ENCODE measurements at regions not wholly inside any gene's neighbourhood (a gene's known extent, or its start where the extent isn't known, plus 50 kb on each side); places are given as distances from the start of the nearest gene placed in this dataset.

DNA sequence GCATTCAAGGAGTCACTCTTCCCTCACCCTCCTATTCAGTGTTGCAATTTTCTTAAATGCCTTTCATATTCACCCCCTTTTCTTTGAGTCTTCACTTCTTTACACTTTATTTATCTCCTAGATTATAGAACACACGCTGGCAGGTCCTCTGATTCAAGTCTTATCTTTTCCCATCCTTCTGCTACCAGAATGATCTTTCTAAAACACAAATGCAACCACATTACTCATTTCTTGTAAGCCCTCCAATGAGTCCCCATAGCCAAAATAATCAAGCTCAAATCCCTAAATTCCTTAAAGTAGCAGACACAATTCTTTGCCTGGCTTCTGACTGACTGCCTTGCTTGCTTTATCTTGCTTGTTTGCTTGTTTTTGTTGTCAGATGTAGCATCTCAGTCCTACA lies 920.0 kb downstream of the TFAP2A start:
- Histone ChIP-seq H3K36me3 (no peaks in the 10 kb centered on the region), H3K9me3 (no peaks in the 10 kb centered on the region), H3K27ac (no peak overlapping the region), H3K4me3 (no peak overlapping the region), H3K27me3 (ENCODE audit: low read depth) (no peaks in the 10 kb centered on the region), H3K4me1 (no peaks in the 10 kb centered on the region)
- ATAC-seq (no peak), DNase-seq (no peak)
- TF ChIP-seq, protein P1, sequence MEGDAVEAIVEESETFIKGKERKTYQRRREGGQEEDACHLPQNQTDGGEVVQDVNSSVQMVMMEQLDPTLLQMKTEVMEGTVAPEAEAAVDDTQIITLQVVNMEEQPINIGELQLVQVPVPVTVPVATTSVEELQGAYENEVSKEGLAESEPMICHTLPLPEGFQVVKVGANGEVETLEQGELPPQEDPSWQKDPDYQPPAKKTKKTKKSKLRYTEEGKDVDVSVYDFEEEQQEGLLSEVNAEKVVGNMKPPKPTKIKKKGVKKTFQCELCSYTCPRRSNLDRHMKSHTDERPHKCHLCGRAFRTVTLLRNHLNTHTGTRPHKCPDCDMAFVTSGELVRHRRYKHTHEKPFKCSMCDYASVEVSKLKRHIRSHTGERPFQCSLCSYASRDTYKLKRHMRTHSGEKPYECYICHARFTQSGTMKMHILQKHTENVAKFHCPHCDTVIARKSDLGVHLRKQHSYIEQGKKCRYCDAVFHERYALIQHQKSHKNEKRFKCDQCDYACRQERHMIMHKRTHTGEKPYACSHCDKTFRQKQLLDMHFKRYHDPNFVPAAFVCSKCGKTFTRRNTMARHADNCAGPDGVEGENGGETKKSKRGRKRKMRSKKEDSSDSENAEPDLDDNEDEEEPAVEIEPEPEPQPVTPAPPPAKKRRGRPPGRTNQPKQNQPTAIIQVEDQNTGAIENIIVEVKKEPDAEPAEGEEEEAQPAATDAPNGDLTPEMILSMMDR (IDR thresholded peaks at IDR 0.05) = no peak
- intact Hi-C loops (cut with DNase I) = no loop called here

- DNase-seq = no peak
- intact Hi-C loops (cut with DNase I) = no loop called here
- H3K4me3 ChIP-seq = no peak overlapping the region
- no peaks in the 10 kb centered on the region for H3K27me3 ChIP-seq (ENCODE audit: low read depth)
- H3K27ac ChIP-seq = no peak overlapping the region
- H3K36me3 ChIP-seq = no peaks in the 10 kb centered on the region
- TF ChIP-seq, protein P1 (IDR thresholded peaks at IDR 0.05) = no peak
- H3K4me1 ChIP-seq = no peaks in the 10 kb centered on the region
- H3K9me3 ChIP-seq = no peaks in the 10 kb centered on the region
- ATAC-seq = no peak
Observed at GRCh38 chr6:9492790-9493189, 922.1 kb downstream of the TFAP2A start.

DNA sequence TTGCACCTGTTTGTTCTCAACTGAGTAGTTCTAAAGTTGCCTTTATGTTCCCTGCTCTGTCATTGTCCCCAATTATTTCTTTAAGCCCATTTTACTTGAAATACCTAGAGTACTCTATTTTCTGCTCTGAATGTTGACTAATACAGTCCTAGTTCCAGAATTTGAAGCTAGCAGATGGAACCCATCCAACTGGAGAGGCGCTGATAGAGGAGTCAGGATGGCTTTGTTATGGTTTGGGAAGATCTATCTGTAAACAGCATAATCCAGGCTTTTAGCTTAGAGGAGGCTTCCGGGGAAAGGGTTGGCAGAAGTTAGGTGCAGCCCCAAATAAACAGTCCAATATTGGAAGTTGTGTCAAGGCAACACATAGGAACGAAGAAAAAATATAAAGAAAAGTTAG lies 927.7 kb downstream of the TFAP2A start:
- no peak overlapping the region for H3K4me3 ChIP-seq
- no peaks in the 10 kb centered on the region for H3K27me3 ChIP-seq (ENCODE audit: low read depth)
- no peak for DNase-seq
- no peak for ATAC-seq
- TF ChIP-seq, protein P1 (IDR thresholded peaks at IDR 0.05) = no peak
- intact Hi-C loops (cut with DNase I) = no loop called here
- H3K4me1 ChIP-seq = no peaks in the 10 kb centered on the region
- H3K9me3 ChIP-seq = no peaks in the 10 kb centered on the region
- H3K36me3 ChIP-seq = no peaks in the 10 kb centered on the region
- no peak overlapping the region for H3K27ac ChIP-seq

DNA sequence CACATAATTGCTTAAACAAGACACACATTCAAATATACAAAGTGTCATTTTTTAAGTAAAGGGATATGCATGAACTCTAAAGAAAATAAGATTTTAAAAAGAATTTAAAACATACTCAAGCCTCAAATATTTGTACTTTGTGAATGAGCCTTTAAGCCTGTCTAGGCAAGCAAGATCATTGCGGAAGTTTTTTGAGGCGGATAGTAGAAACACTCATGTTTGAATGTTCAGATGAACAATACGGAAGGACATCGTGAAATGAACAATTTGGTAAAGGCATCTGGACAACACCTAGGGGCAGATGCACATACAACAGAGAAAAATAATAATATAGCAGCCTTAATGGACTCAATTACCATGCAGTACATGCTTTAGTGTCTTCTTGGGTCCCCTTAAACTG lies 928.9 kb downstream of the TFAP2A start:
- TF ChIP-seq, protein P1 (IDR thresholded peaks at IDR 0.05) = no peak
- Histone ChIP-seq H3K4me1 (no peaks in the 10 kb centered on the region), H3K27ac (no peak overlapping the region), H3K4me3 (no peak overlapping the region), H3K36me3 (no peaks in the 10 kb centered on the region), H3K27me3 (ENCODE audit: low read depth) (no peaks in the 10 kb centered on the region), H3K9me3 (no peaks in the 10 kb centered on the region)
- intact Hi-C loops (cut with DNase I) = no loop called here
- no peak for DNase-seq
- ATAC-seq = no peak

GRCh38 chr6:9484686-9485085 lies 930.2 kb downstream of the TFAP2A start:
- intact Hi-C loops (cut with DNase I) = no loop called here
- Histone ChIP-seq H3K4me3 (no peak overlapping the region), H3K36me3 (no peaks in the 10 kb centered on the region), H3K9me3 (no peaks in the 10 kb centered on the region), H3K27me3 (ENCODE audit: low read depth) (no peaks in the 10 kb centered on the region), H3K4me1 (no peaks in the 10 kb centered on the region), H3K27ac (no peak overlapping the region)
- ATAC-seq (no peak), DNase-seq (no peak)
- TF ChIP-seq, protein P1 (IDR thresholded peaks at IDR 0.05) = no peak

DNA sequence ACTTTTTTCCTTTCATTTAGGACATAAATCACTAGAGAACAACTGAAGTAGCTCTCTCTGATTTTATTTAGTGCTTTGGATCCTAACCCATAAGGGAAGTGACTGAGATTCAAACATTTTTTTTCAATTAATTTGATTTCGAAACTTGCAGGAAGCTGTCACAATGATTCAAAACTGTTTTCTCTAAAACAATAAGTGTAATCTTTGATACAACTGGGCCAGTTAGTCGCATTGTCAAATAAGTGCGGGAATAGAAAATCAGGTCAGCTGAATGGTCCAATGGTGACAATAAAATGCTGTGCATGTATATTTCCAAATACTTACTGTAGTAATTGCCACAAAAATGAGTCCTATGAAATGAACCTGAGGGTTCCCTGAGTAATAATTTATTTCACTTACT lies 930.8 kb downstream of the TFAP2A start:
- no peaks in the 10 kb centered on the region for H3K36me3 ChIP-seq
- intact Hi-C loops (cut with DNase I) = no loop called here
- ATAC-seq = no peak
- no peaks in the 10 kb centered on the region for H3K9me3 ChIP-seq
- H3K27ac ChIP-seq = no peak overlapping the region
- no peak for DNase-seq
- TF ChIP-seq, protein P1 (IDR thresholded peaks at IDR 0.05) = no peak
- no peaks in the 10 kb centered on the region for H3K27me3 ChIP-seq (ENCODE audit: low read depth)
- no peaks in the 10 kb centered on the region for H3K4me1 ChIP-seq
- no peak overlapping the region for H3K4me3 ChIP-seq

Measured in lower lobe of right lung (tissue), 2 donors.